NT2/D1 (cell line): ENCODE measurements at regions not wholly inside any gene's neighbourhood (a gene's known extent, or its start where the extent isn't known, plus 50 kb on each side); places are given as distances from the start of the nearest gene placed in this dataset.

Experiments
- SUZ12 ChIP-seq: IDR thresholded peaks from 2 replicates; pipeline ENCODE4 v1.6.1; 2011; ENCODE audit not compliant: insufficient read length, insufficient read depth; ENCODE audit errors: extremely low read depth
- YY1 ChIP-seq: IDR thresholded peaks from 2 replicates; pipeline ENCODE4 v1.6.1; 2011; ENCODE audit not compliant: insufficient read length, insufficient read depth
- ZNF274 ChIP-seq: IDR thresholded peaks from 2 replicates; pipeline ENCODE4 v1.6.1; 2011; ENCODE audit warnings: mild to moderate bottlenecking, low read depth, low read length

- no peak for TF ChIP-seq YY1
- TF ChIP-seq ZNF274 = no peak
- no peak for TF ChIP-seq SUZ12
Measured at GRCh38 chr16:9035996-9036395, 55.4 kb upstream of the HAPSTR1 start.
